Prostate gland (tissue), 2 donors: ENCODE measurements at regions not wholly inside any gene's neighbourhood (a gene's known extent, or its start where the extent isn't known, plus 50 kb on each side); places are given as distances from the start of the nearest gene placed in this dataset.

Experiments used
- DNase-seq: peaks from one replicate; pipeline ENCODE4 v3.0.0-alpha.2; 2019; ENCODE audit warnings: low spot score
- H3K27ac ChIP-seq, 2 donors: fragments of 200-600 bp; sonication (generic); 2 replicates each; pipeline ENCODE4 v1.5.1; 2017 to 2019
- H3K27me3 ChIP-seq: fragments of 200-600 bp; sonication (generic); replicated peaks from 2 replicates; pipeline ENCODE4 v1.5.1; 2019; ENCODE audit not compliant: insufficient read depth
- H3K36me3 ChIP-seq, 2 donors: fragments of 200-600 bp; sonication (generic); 1 replicate in 1 of 2; 2 replicates in 1 of 2; pipeline versions ENCODE4 v1.5.1 to v1.8.1; 2017 to 2019
- H3K4me1 ChIP-seq: fragments of 200-600 bp; sonication (generic); replicated peaks from 2 replicates; pipeline ENCODE4 v1.5.1; 2019
- H3K4me3 ChIP-seq, 2 donors: fragments of 200-600 bp; sonication (generic); 2 replicates each; pipeline ENCODE4 v1.5.1; 2017 to 2019
- H3K9me3 ChIP-seq: fragments of 200-600 bp; sonication (generic); 2 replicates; pipeline ENCODE4 v1.5.1; 2017
- CTCF ChIP-seq, 4 experiments: fragments of 200-600 bp in 2 of 4; fragments of 450-650 bp in 2 of 4; sonication (generic) in 2 of 4; IDR thresholded peaks; 1 replicate in 3 of 4; 2 replicates in 1 of 4; pipeline ENCODE4 v1.5.1; 2016 to 2019; ENCODE audit warnings: antibody characterized with exemption in 4 of 4, mild to moderate bottlenecking in 2 of 4, moderate library complexity in 2 of 4
- POLR2A ChIP-seq: fragments of 450-650 bp; IDR thresholded peaks from one replicate; pipeline ENCODE4 v1.6.1; 2016; ENCODE audit warnings: antibody characterized with exemption, mild to moderate bottlenecking
- POLR2AphosphoS5 ChIP-seq: sonication (generic); formaldehyde crosslinking; IDR thresholded peaks from one replicate; pipeline ENCODE4 v1.6.1; 2017; ENCODE audit warnings: antibody characterized with exemption
- WGBS: methylation state at CpG from one replicate; pipeline ENCODE4 v1.1.5; 2018; 5-methylcytosine and 5-hydroxymethylcytosine counted together
- intact Hi-C: fragments of 100-400 bp; cut with DNase I; formaldehyde crosslinking; loops from one replicate; pipeline ENCODE4 v1.14.2; 2022

GRCh38 chr2:176769499-176770370 is 442.9 kb upstream of the HNRNPA3 start:
- no peak for DNase-seq
- 83% methylated on average over 6 of the region's 6 CpGs for WGBS
- H3K27ac ChIP-seq = no peak overlapping the region
- intact Hi-C loops = no loop called here
- H3K9me3 ChIP-seq = no peaks in the 10 kb centered on the region
- no peak overlapping the region for H3K4me3 ChIP-seq
- H3K27me3 ChIP-seq = no peaks in the 10 kb centered on the region
- TF ChIP-seq POLR2AphosphoS5 (no peak), POLR2A (no peak)
- H3K4me1 ChIP-seq = no peaks in the 10 kb centered on the region
- H3K36me3 ChIP-seq = no peaks in the 10 kb centered on the region

- no peaks in the 10 kb centered on the region for H3K9me3 ChIP-seq
- H3K27me3 ChIP-seq = no peaks in the 10 kb centered on the region
- TF ChIP-seq POLR2AphosphoS5 (no peak), CTCF (IDR thresholded peaks at IDR 0.05) (no peak), POLR2A (no peak)
- no peak overlapping the region for H3K27ac ChIP-seq
- 83% methylated on average over 2 of the region's 2 CpGs for WGBS
- DNase-seq = no peak
- intact Hi-C loops = no loop called here
- no peaks in the 10 kb centered on the region for H3K4me1 ChIP-seq
- H3K36me3 ChIP-seq = no peaks in the 10 kb centered on the region
- H3K4me3 ChIP-seq = no peak overlapping the region
These were observed 439.8 kb upstream of the HNRNPA3 start for GRCh38 chr2:176772816-176773215.

- DNase-seq = no peak
- Histone ChIP-seq H3K27me3 (no peaks in the 10 kb centered on the region), H3K9me3 (no peaks in the 10 kb centered on the region), H3K4me3 (no peak overlapping the region), H3K36me3 (no peaks in the 10 kb centered on the region), H3K27ac (no peak overlapping the region), H3K4me1 (no peaks in the 10 kb centered on the region)
- 72% methylated on average over 2 of the region's 2 CpGs for WGBS
- TF ChIP-seq POLR2AphosphoS5 = no peak
- TF ChIP-seq CTCF (IDR thresholded peaks at IDR 0.05) = no peak
- no peak for TF ChIP-seq POLR2A
- intact Hi-C loops = no loop called here
These were observed 437.7 kb upstream of the HNRNPA3 start for GRCh38 chr2:176774766-176775451.

- TF ChIP-seq POLR2AphosphoS5 = no peak
- TF ChIP-seq POLR2A = no peak
- no peak for TF ChIP-seq CTCF (IDR thresholded peaks at IDR 0.05)
- no peak overlapping the region for H3K27ac ChIP-seq
- intact Hi-C loops = no loop called here
- H3K9me3 ChIP-seq = no peaks in the 10 kb centered on the region
- DNase-seq = no peak
- H3K4me3 ChIP-seq = no peak overlapping the region
- H3K4me1 ChIP-seq = no peaks in the 10 kb centered on the region
- WGBS = 69% methylated on average over 3 of the region's 3 CpGs
- no peaks in the 10 kb centered on the region for H3K36me3 ChIP-seq
- H3K27me3 ChIP-seq = no peaks in the 10 kb centered on the region
These were observed 435.3 kb upstream of the HNRNPA3 start for GRCh38 chr2:176777262-176777661.

- no peak overlapping the region for H3K4me3 ChIP-seq
- no peaks in the 10 kb centered on the region for H3K36me3 ChIP-seq
- WGBS = 94% methylated on average over 4 of the region's 4 CpGs
- no peaks in the 10 kb centered on the region for H3K27me3 ChIP-seq
- DNase-seq = no peak
- TF ChIP-seq POLR2AphosphoS5 (no peak), POLR2A (no peak), CTCF (IDR thresholded peaks at IDR 0.05) (no peak)
- no peaks in the 10 kb centered on the region for H3K9me3 ChIP-seq
- H3K27ac ChIP-seq = no peak overlapping the region
- H3K4me1 ChIP-seq = no peaks in the 10 kb centered on the region
- intact Hi-C loops = no loop called here
These were observed 432.7 kb upstream of the HNRNPA3 start for GRCh38 chr2:176779917-176780316.
